Keratinocyte (primary cell): ENCODE measurements at regions not wholly inside any gene's neighbourhood (a gene's known extent, or its start where the extent isn't known, plus 50 kb on each side); places are given as distances from the start of the nearest gene placed in this dataset.

Experiments used
- CTCF ChIP-seq, 3 experiments: IDR thresholded peaks in 1 of 3; conservative IDR thresholded peaks in 1 of 3; optimal IDR thresholded peaks in 1 of 3; 2 replicates in 2 of 3; 3 replicates in 1 of 3; pipeline versions ENCODE3 to v1.5.1; 2011; ENCODE audit warnings: low read length in 3 of 3, mild to moderate bottlenecking in 3 of 3, moderate library complexity in 2 of 3, control low read depth in 1 of 3, inconsistent platforms in 1 of 3; ENCODE audit not compliant: insufficient read depth in 2 of 3; ENCODE audit errors: extremely low read depth in 1 of 3
- EZH2 ChIP-seq: IDR thresholded peaks from one replicate; pipeline ENCODE4 v1.6.1; 2012; ENCODE audit warnings: inconsistent platforms, mild to moderate bottlenecking, low read length, moderate library complexity

GRCh38 chr2:215697003-215697402, 261.1 kb upstream of the FN1 start:
- TF ChIP-seq CTCF (optimal IDR thresholded peaks at IDR 0.05 in 1 of 3, IDR thresholded peaks at IDR 0.05 in 1 of 3, conservative IDR thresholded peaks at IDR 0.05 in 1 of 3; ENCODE audit: extremely low read depth in 1 of 3, insufficient read depth in 2 of 3, low read length in 3 of 3) (no peak), EZH2 (no peak)
